Astrocyte of the spinal cord (primary cell): ENCODE measurements at regions not wholly inside any gene's neighbourhood (a gene's known extent, or its start where the extent isn't known, plus 50 kb on each side); places are given as distances from the start of the nearest gene placed in this dataset.

Experiments used
- DNase-seq: peaks from one replicate; pipeline ENCODE4 v3.0.0; 2011; ENCODE audit warnings: low read depth, low spot score
- H3K4me3 ChIP-seq: 2 replicates; pipeline ENCODE4 v1.5.1; 2011; ENCODE audit warnings: low read depth, mild to moderate bottlenecking, low read length, moderate library complexity
- CTCF ChIP-seq: IDR thresholded peaks from 2 replicates; pipeline ENCODE4 v1.5.1; 2012; ENCODE audit warnings: low read depth, mild to moderate bottlenecking, low read length, inconsistent platforms
- in situ Hi-C: cut with HindIII; loops from 2 replicates; pipeline ENCODE4 v1.10.0; 2017; ENCODE audit warnings: low sequenced_read_pairs

- in situ Hi-C loops = no loop called here
- H3K4me3 ChIP-seq = no peak overlapping the region
- DNase-seq = no peak
- TF ChIP-seq CTCF = no peak
Measured at GRCh38 chr21:38735626-38736206, 70.0 kb upstream of the ETS2 start.

- no peak for TF ChIP-seq CTCF
- in situ Hi-C loops = no loop called here
- no peak overlapping the region for H3K4me3 ChIP-seq
- peak; percentile 27 for DNase-seq
Measured at GRCh38 chr21:38740090-38740489, 65.6 kb upstream of the ETS2 start.

GRCh38 chr21:38741092-38741949 is 64.4 kb upstream of the ETS2 start:
- no peak for DNase-seq
- TF ChIP-seq CTCF = no peak
- in situ Hi-C loops = no loop called here
- no peak overlapping the region for H3K4me3 ChIP-seq

DNA sequence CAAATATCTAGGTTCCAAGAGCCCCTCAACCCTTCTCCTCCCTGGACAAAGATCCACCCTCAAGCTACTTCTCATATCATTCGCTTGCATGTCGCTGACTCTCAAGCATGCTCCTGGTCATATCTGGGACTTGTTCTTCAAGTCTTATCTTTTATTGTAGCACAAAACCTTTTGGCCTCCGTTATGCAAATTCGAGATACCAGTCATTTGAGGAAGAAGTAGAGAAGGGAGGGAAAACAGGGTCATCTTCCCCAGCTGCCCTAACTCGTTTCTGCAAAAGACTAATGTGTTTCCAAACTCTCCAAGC is 63.8 kb upstream of the ETS2 start:
- H3K4me3 ChIP-seq = no peak overlapping the region
- in situ Hi-C loops = no loop called here
- TF ChIP-seq CTCF = no peak
- DNase-seq = no peak

GRCh38 chr21:38742580-38743260 is 63.0 kb upstream of the ETS2 start:
- in situ Hi-C loops = no loop called here
- TF ChIP-seq CTCF = no peak
- H3K4me3 ChIP-seq = no peak overlapping the region
- no peak for DNase-seq

DNA sequence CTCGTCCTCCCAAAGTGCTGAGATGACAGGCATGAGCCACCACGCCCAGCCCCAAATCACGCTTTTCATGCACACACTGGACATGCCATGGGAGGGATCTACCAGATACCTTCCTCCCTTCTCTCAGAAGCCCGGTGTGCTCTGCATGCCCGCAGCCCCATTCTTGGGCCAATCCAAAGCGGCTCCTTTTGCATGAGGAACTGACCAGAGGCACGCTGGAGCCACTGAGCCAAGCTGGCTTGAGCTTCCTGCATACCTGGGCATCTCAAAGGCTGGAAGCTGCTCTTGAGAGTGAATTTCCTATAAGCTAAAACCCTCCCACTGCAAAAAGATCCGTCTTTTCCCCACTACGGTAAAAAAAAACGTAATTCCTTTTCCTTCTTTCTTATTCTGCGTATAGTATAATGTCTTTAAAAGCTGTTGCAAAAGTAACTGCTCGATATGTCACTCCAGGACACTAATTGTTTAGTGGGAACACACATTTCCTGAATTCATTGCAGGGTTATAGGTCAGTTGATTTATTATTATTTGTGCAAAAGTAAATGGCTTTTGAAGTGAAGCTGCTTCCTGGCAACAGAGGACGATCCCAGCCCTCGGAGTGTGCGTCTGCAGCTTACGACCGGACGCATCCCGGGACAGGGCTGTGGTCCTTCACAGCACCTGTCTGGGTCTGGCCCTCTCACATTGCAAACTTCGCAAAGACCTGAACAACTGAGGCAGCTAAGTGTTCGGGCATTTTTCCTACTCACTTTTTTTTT is 61.8 kb upstream of the ETS2 start:
- DNase-seq = no peak
- in situ Hi-C loops = no loop called here
- TF ChIP-seq CTCF = no peak
- no peak overlapping the region for H3K4me3 ChIP-seq
